ENCODE measurements at regions not wholly inside any gene's neighbourhood (a gene's known extent, or its start where the extent isn't known, plus 50 kb on each side); places are given as distances from the start of the nearest gene placed in this dataset.
"Not testable (repeated sequence)": the region's sequence is repeated elsewhere in the genome, so short reads cannot be mapped to it uniquely, and the experiment has no call there.

- DNase-seq (ENCODE audit: low read depth), result no peak
Measured at GRCh38 chr4:11842620-11843263, 414.0 kb upstream of the HS3ST1 start.

- DNase-seq (ENCODE audit: low read depth), result no peak
Measured at GRCh38 chr4:11839889-11840288, 411.2 kb upstream of the HS3ST1 start.

- no peak for DNase-seq (ENCODE audit: low read depth)
Measured at GRCh38 chr4:11831739-11832138, 403.0 kb upstream of the HS3ST1 start.

- no peak for DNase-seq (ENCODE audit: low read depth)
Measured at GRCh38 chr4:11824566-11824965, 395.9 kb upstream of the HS3ST1 start.

- no peak for DNase-seq (ENCODE audit: low read depth)
Measured at GRCh38 chr4:11821772-11822430, 393.2 kb upstream of the HS3ST1 start.

GRCh38 chr4:11817088-11817487 lies 388.4 kb upstream of the HS3ST1 start:
- no peak for DNase-seq (ENCODE audit: low read depth)

- DNase-seq (ENCODE audit: low read depth), result no peak
Measured at GRCh38 chr4:11814758-11815157, 386.1 kb upstream of the HS3ST1 start.

- no peak for DNase-seq (ENCODE audit: low read depth)
Measured at GRCh38 chr4:11813951-11814446, 385.3 kb upstream of the HS3ST1 start.

- not testable (repeated sequence) for DNase-seq (ENCODE audit: low read depth)
Measured at GRCh38 chr4:11811521-11811920, 382.8 kb upstream of the HS3ST1 start.

GRCh38 chr4:11805842-11806241 lies 377.1 kb upstream of the HS3ST1 start:
- no peak for DNase-seq (ENCODE audit: low read depth)

- DNase-seq (ENCODE audit: low read depth), result no peak
Measured at GRCh38 chr4:11801466-11802446, 373.1 kb upstream of the HS3ST1 start.

GRCh38 chr4:11799196-11799595 lies 370.5 kb upstream of the HS3ST1 start:
- no peak for DNase-seq (ENCODE audit: low read depth)

GRCh38 chr4:11791797-11792196 lies 363.1 kb upstream of the HS3ST1 start:
- DNase-seq (ENCODE audit: low read depth), result no peak

GRCh38 chr4:11790230-11790629 lies 361.5 kb upstream of the HS3ST1 start:
- no peak for DNase-seq (ENCODE audit: low read depth)

GRCh38 chr4:11783588-11783987 lies 354.9 kb upstream of the HS3ST1 start:
- no peak for DNase-seq (ENCODE audit: low read depth)

GRCh38 chr4:11782859-11783258 lies 354.2 kb upstream of the HS3ST1 start:
- no peak for DNase-seq (ENCODE audit: low read depth)

GRCh38 chr4:11777447-11777846 lies 348.8 kb upstream of the HS3ST1 start:
- DNase-seq (ENCODE audit: low read depth), result no peak

GRCh38 chr4:11774346-11774745 lies 345.7 kb upstream of the HS3ST1 start:
- peak; percentile 9 for DNase-seq (ENCODE audit: low read depth)

GRCh38 chr4:11773798-11774197 lies 345.1 kb upstream of the HS3ST1 start:
- DNase-seq (ENCODE audit: low read depth), result peak; percentile 41

- peak; percentile 26 for DNase-seq (ENCODE audit: low read depth)
Measured at GRCh38 chr4:11769434-11769833, 340.7 kb upstream of the HS3ST1 start.

GRCh38 chr4:11768251-11768972 lies 339.7 kb upstream of the HS3ST1 start:
- no peak for DNase-seq (ENCODE audit: low read depth)
